NB4 (cell line): ENCODE measurements at regions not wholly inside any gene's neighbourhood (a gene's known extent, or its start where the extent isn't known, plus 50 kb on each side); places are given as distances from the start of the nearest gene placed in this dataset.

Experiments
- POLR2A ChIP-seq: IDR thresholded peaks from 2 replicates; pipeline ENCODE4 v1.6.1; 2011; ENCODE audit warnings: mild to moderate bottlenecking; ENCODE audit not compliant: insufficient read length; ENCODE audit errors: extremely low read depth
- TF ChIP-seq, protein P1 (sequence below): IDR thresholded peaks from one replicate; pipeline ENCODE4 v1.5.1; 2012; ENCODE audit warnings: low read depth, low read length
- TF ChIP-seq, protein P2 (sequence below): IDR thresholded peaks from 2 replicates; pipeline ENCODE4 v1.6.1; 2011; ENCODE audit warnings: low read depth, low read length

DNA sequence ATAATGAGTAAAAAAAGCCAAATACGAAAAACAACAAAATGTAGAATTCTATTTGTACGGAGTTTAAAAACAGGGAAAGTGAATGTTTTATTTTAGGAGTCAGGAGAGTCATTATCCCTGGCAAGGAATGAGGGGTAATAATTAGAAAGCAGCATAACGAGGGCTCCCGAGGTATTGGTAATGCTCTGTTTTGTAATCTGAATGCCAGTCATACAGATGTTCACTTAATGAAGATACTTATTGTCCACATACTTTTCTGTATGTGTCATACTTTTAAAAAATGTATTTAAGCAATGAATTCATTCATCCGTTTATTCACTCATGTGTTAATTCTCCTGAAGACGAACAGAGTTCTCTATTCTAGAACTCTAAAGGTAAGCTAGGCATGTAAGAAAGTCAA is 87.8 kb upstream of the BMP2K start:
- TF ChIP-seq POLR2A, result no peak
- TF ChIP-seq, protein P1, sequence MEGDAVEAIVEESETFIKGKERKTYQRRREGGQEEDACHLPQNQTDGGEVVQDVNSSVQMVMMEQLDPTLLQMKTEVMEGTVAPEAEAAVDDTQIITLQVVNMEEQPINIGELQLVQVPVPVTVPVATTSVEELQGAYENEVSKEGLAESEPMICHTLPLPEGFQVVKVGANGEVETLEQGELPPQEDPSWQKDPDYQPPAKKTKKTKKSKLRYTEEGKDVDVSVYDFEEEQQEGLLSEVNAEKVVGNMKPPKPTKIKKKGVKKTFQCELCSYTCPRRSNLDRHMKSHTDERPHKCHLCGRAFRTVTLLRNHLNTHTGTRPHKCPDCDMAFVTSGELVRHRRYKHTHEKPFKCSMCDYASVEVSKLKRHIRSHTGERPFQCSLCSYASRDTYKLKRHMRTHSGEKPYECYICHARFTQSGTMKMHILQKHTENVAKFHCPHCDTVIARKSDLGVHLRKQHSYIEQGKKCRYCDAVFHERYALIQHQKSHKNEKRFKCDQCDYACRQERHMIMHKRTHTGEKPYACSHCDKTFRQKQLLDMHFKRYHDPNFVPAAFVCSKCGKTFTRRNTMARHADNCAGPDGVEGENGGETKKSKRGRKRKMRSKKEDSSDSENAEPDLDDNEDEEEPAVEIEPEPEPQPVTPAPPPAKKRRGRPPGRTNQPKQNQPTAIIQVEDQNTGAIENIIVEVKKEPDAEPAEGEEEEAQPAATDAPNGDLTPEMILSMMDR, result no peak
- TF ChIP-seq, protein P2, sequence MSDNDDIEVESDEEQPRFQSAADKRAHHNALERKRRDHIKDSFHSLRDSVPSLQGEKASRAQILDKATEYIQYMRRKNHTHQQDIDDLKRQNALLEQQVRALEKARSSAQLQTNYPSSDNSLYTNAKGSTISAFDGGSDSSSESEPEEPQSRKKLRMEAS, result no peak
